ENCODE measurements at regions not wholly inside any gene's neighbourhood (a gene's known extent, or its start where the extent isn't known, plus 50 kb on each side); places are given as distances from the start of the nearest gene placed in this dataset.
"Not testable (repeated sequence)": the region's sequence is repeated elsewhere in the genome, so short reads cannot be mapped to it uniquely, and the experiment has no call there.

DNA sequence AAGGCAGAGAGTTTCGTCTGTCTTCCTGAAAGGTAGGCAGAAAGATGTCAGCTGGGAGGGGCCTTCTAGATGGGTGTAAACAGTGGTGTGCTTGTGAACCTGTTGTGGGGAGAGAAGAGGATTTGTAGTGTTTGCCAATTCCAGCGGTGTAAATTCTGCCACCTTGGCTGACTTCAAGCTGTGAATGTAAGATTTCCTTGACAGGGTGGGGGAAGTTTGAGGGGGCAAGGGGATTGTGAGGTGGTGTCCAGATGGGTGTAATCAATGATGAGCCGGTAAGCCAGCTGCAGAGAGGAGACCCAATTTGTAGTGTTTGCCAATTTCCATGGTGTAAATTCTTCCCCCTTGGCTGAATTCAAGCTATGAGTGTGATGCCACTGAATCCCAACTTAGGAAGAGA is 61.0 kb upstream of the ADGRE5 start:
- ATAC-seq (no peak), DNase-seq (ENCODE audit: low read depth, low spot score) (no peak)
- no peak overlapping the region for H3K9ac ChIP-seq (ENCODE audit: low read length)
- H3K9me2 ChIP-seq (ENCODE audit: insufficient read depth): no peaks in the 10 kb centered on the region
- no peaks in the 10 kb centered on the region for H3K79me2 ChIP-seq (ENCODE audit: insufficient read depth, low read length)
- no peaks in the 10 kb centered on the region for H3K4me1 ChIP-seq (ENCODE audit: control insufficient read depth in 1 of 2, insufficient read depth in 2 of 2, low read length in 2 of 2)
- H3K4me3 ChIP-seq (replicated peaks in 1 of 2; ENCODE audit: low read depth in 1 of 2, low read length in 2 of 2): no peak overlapping the region
- no peak overlapping the region for H2AFZ ChIP-seq (ENCODE audit: low read depth, low read length, poor library complexity, severe bottlenecking)
- H4K20me1 ChIP-seq (ENCODE audit: insufficient read depth): no peaks in the 10 kb centered on the region
- ChIA-PET RAD21 (ENCODE audit: low non-redundant PET in 1 of 2, low total read pairs in 2 of 2, uncharacterized antibody in 2 of 2, unreplicated experiment in 2 of 2) (no interaction called here), CTCF (no interaction called here), POLR2A (no interaction called here)
- intact Hi-C loops (cut with micrococcal nuclease): no loop called here
- no peaks in the 10 kb centered on the region for H3K27me3 ChIP-seq (ENCODE audit: insufficient read depth, low read length)
- H3K27ac ChIP-seq (ENCODE audit: low read depth, low read length): no peak overlapping the region
- H3K36me3 ChIP-seq (ENCODE audit: control insufficient read depth in 1 of 2, insufficient read depth in 2 of 2, low read length in 2 of 2): no peaks in the 10 kb centered on the region
- H3K9me3 ChIP-seq (ENCODE audit: control insufficient read depth in 1 of 2, insufficient read depth in 1 of 2, low read depth in 1 of 2, low read length in 2 of 2): no peaks in the 10 kb centered on the region
- no TSS peak for BruUV-seq (replicated peaks)
- H3K4me2 ChIP-seq (ENCODE audit: low read length): no peak overlapping the region
- TF ChIP-seq TCF7L2 (IDR thresholded peaks at IDR 0.05; ENCODE audit: borderline replicate concordance, extremely low read depth, insufficient read depth, insufficient read length) (no peak), POLR2A (IDR thresholded peaks at IDR 0.05; ENCODE audit: borderline replicate concordance, extremely low read depth, insufficient read depth, insufficient read length) (no peak), ZNF274 (IDR thresholded peaks at IDR 0.05; ENCODE audit: low read depth, low read length) (no peak), CEBPB (IDR thresholded peaks at IDR 0.05; ENCODE audit: low read depth) (no peak), YY1 (IDR thresholded peaks at IDR 0.05; ENCODE audit: extremely low read depth, insufficient replicate concordance, low read depth, low read length) (no peak), SP1 (IDR thresholded peaks at IDR 0.05; ENCODE audit: low read depth) (no peak), ZFX (IDR thresholded peaks at IDR 0.05) (no peak), ELF1 (IDR thresholded peaks at IDR 0.05; ENCODE audit: borderline replicate concordance, low read depth) (no peak), RAD21 (IDR thresholded peaks at IDR 0.05; ENCODE audit: low read depth) (no peak), CBX3 (IDR thresholded peaks at IDR 0.05; ENCODE audit: low read depth) (no peak), POLR2AphosphoS5 (IDR thresholded peaks at IDR 0.05; ENCODE audit: low read depth, low read length) (no peak), SRF (IDR thresholded peaks at IDR 0.05; ENCODE audit: low read depth) (no peak), FOSL1 (IDR thresholded peaks at IDR 0.05; ENCODE audit: low read depth) (no peak), EZH2 (IDR thresholded peaks at IDR 0.05) (no peak)
- TF ChIP-seq, protein P1, sequence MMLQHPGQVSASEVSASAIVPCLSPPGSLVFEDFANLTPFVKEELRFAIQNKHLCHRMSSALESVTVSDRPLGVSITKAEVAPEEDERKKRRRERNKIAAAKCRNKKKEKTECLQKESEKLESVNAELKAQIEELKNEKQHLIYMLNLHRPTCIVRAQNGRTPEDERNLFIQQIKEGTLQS (IDR thresholded peaks at IDR 0.05): no peak
- TF ChIP-seq, protein P2, sequence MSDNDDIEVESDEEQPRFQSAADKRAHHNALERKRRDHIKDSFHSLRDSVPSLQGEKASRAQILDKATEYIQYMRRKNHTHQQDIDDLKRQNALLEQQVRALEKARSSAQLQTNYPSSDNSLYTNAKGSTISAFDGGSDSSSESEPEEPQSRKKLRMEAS (IDR thresholded peaks at IDR 0.05): no peak
- TF ChIP-seq, protein P3, sequence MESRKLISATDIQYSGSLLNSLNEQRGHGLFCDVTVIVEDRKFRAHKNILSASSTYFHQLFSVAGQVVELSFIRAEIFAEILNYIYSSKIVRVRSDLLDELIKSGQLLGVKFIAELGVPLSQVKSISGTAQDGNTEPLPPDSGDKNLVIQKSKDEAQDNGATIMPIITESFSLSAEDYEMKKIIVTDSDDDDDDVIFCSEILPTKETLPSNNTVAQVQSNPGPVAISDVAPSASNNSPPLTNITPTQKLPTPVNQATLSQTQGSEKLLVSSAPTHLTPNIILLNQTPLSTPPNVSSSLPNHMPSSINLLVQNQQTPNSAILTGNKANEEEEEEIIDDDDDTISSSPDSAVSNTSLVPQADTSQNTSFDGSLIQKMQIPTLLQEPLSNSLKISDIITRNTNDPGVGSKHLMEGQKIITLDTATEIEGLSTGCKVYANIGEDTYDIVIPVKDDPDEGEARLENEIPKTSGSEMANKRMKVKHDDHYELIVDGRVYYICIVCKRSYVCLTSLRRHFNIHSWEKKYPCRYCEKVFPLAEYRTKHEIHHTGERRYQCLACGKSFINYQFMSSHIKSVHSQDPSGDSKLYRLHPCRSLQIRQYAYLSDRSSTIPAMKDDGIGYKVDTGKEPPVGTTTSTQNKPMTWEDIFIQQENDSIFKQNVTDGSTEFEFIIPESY (IDR thresholded peaks at IDR 0.05; ENCODE audit: extremely low read depth, insufficient replicate concordance, low read length): no peak

DNA sequence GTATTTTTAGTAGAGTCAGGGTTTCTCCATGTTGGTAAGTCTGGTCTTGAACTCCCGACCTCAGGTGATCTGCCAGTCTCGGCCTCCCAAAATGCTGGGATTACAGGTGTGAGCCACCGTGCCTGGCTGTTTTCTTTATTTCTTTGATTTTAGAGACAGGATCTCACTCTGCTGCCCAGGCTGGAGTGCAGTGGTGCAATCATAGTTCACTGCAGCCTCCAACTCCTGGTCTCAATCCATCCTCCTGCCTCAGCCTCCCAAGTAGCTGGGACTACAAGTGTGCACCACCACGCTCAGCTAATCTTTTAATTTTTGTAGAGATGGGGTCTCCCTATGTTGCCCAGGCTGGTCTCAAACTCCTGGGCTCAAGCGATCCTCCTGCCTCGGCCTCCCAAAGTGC is 61.5 kb upstream of the ADGRE5 start:
- H3K27me3 ChIP-seq (ENCODE audit: insufficient read depth, low read length); DNase-seq (ENCODE audit: low read depth, low spot score); CTCF ChIA-PET; BruUV-seq (replicated peaks); H3K4me3 ChIP-seq (replicated peaks in 1 of 2; ENCODE audit: low read depth in 1 of 2, low read length in 2 of 2); H3K9me2 ChIP-seq (ENCODE audit: insufficient read depth); ATAC-seq; H3K9me3 ChIP-seq (ENCODE audit: control insufficient read depth in 1 of 2, insufficient read depth in 1 of 2, low read depth in 1 of 2, low read length in 2 of 2); H3K4me1 ChIP-seq (ENCODE audit: control insufficient read depth in 1 of 2, insufficient read depth in 2 of 2, low read length in 2 of 2); H3K9ac ChIP-seq (ENCODE audit: low read length); H3K27ac ChIP-seq (ENCODE audit: low read depth, low read length); H2AFZ ChIP-seq (ENCODE audit: low read depth, low read length, poor library complexity, severe bottlenecking); RAD21 ChIA-PET (ENCODE audit: low non-redundant PET in 1 of 2, low total read pairs in 2 of 2, uncharacterized antibody in 2 of 2, unreplicated experiment in 2 of 2); H3K4me2 ChIP-seq (ENCODE audit: low read length); H4K20me1 ChIP-seq (ENCODE audit: insufficient read depth); POLR2A ChIA-PET; H3K36me3 ChIP-seq (ENCODE audit: control insufficient read depth in 1 of 2, insufficient read depth in 2 of 2, low read length in 2 of 2); H3K79me2 ChIP-seq (ENCODE audit: insufficient read depth, low read length): not testable (repeated sequence)
- intact Hi-C loops (cut with micrococcal nuclease): loop anchor here (1.0 kb wide), 1 partner anchor 31 kb away; no protein-coding TSS in a partner anchor

Measured in HCT116 (cell line).